Psoas muscle (tissue), 7 donors: ENCODE measurements at regions not wholly inside any gene's neighbourhood (a gene's known extent, or its start where the extent isn't known, plus 50 kb on each side); places are given as distances from the start of the nearest gene placed in this dataset.

Experiments
- ATAC-seq, 4 donors: fragments of 200-7000 bp; cut with Tn5 transposase; one replicate each; pipeline ENCODE4 v1.9.1; 2020; ENCODE audit warnings: moderate library complexity in 3 of 4, mild to moderate bottlenecking in 2 of 4
- DNase-seq, 2 donors: peaks; one replicate each; pipeline ENCODE4 v3.0.0-alpha.2; 2020
- H3K27ac ChIP-seq: fragments of 200-600 bp; one replicate; pipeline ENCODE4 v1.8.0; 2022
- H3K27me3 ChIP-seq, 3 donors: fragments of 200-600 bp in 1 of 3; one replicate each; pipeline versions ENCODE4 v1.6.1 to v1.8.0; 2013 to 2022; ENCODE audit warnings: low read length in 2 of 3, mild to moderate bottlenecking in 2 of 3, moderate library complexity in 1 of 3; ENCODE audit not compliant: insufficient read depth in 3 of 3
- H3K36me3 ChIP-seq, 2 donors: fragments of 200-600 bp in 1 of 2; one replicate each; pipeline versions ENCODE4 v1.6.1 to v1.8.0; 2013 to 2022; ENCODE audit warnings: low read depth in 1 of 2, mild to moderate bottlenecking in 1 of 2, moderate library complexity in 1 of 2; ENCODE audit not compliant: insufficient read depth in 1 of 2
- H3K4me1 ChIP-seq: fragments of 200-600 bp; one replicate; pipeline ENCODE4 v1.8.0; 2022
- H3K4me3 ChIP-seq: fragments of 200-600 bp; one replicate; pipeline ENCODE4 v1.8.0; 2022; ENCODE audit warnings: mild to moderate bottlenecking
- H3K9me3 ChIP-seq: fragments of 200-600 bp; one replicate; pipeline ENCODE4 v1.8.0; 2022
- CTCF ChIP-seq: fragments of 200-600 bp; IDR thresholded peaks from one replicate; pipeline ENCODE4 v1.8.0; 2022; ENCODE audit warnings: antibody characterized with exemption
- WGBS, 3 donors: extraction: QIAGEN DNeasy Blood & Tissue Kit; methylation state at CpG; one replicate each; pipeline versions ENCODE4 v1.1.6 to v1.1.7; 2013; 5-methylcytosine and 5-hydroxymethylcytosine counted together
- intact Hi-C, 2 donors: fragments of 100-400 bp; cut with DNase I; formaldehyde crosslinking; loops; one replicate each; pipeline versions ENCODE4 v1.11.0 to v1.14.2; 2022
- donor health status: healthy with polysubstance abuse.
- donor health status: DM: no; HTN: no; CAD: no; lungs with moderate emphysema.
- donor health status: Bipolar disorder and iron deficiency.
- donor health status: healthy.
- donor health status: DM: yes; HTN: yes; CAD: no.
- donor health status: DM: no; HTN: no; CAD: no.
- donor health status: DM: yes; HTN: yes; CAD: no.

- no peak for TF ChIP-seq CTCF
- intact Hi-C loops, result no loop called here
- H3K36me3 ChIP-seq, result no peaks in the 10 kb centered on the region
- 58 to 64% (median 59%) methylated on average over 1 of the region's 1 CpG for WGBS, 3 donors
- no peak overlapping the region for H3K27ac ChIP-seq
- H3K4me1 ChIP-seq, result no peaks in the 10 kb centered on the region
- H3K9me3 ChIP-seq, result no peaks in the 10 kb centered on the region
- ATAC-seq (no peak), DNase-seq (no peak)
- no peaks in the 10 kb centered on the region for H3K27me3 ChIP-seq
- no peak overlapping the region for H3K4me3 ChIP-seq
Measured at GRCh38 chr6:120290964-120291363, 941.4 kb upstream of the MAN1A1 start.

GRCh38 chr6:120282005-120282404 is 932.4 kb upstream of the MAN1A1 start:
- ATAC-seq (no peak), DNase-seq (no peak)
- Histone ChIP-seq H3K27ac (no peak overlapping the region), H3K4me1 (no peaks in the 10 kb centered on the region), H3K27me3 (no peaks in the 10 kb centered on the region), H3K36me3 (no peaks in the 10 kb centered on the region), H3K9me3 (no peaks in the 10 kb centered on the region), H3K4me3 (no peak overlapping the region)
- TF ChIP-seq CTCF, result no peak
- 86 to 95% (median 90%) methylated on average over 2 of the region's 2 CpGs for WGBS, 3 donors
- intact Hi-C loops, result no loop called here

GRCh38 chr6:120279466-120280167 is 930.1 kb upstream of the MAN1A1 start:
- TF ChIP-seq CTCF, result no peak
- no peak overlapping the region for H3K4me3 ChIP-seq
- no peak overlapping the region for H3K27ac ChIP-seq
- H3K36me3 ChIP-seq, result no peaks in the 10 kb centered on the region
- DNase-seq (no peak), ATAC-seq (no peak)
- H3K9me3 ChIP-seq, result no peaks in the 10 kb centered on the region
- no peaks in the 10 kb centered on the region for H3K27me3 ChIP-seq
- H3K4me1 ChIP-seq, result no peaks in the 10 kb centered on the region
- 27 to 35% (median 28%) methylated on average over 4 of the region's 4 CpGs for WGBS, 3 donors
- intact Hi-C loops, result no loop called here

- intact Hi-C loops, result no loop called here
- H3K9me3 ChIP-seq, result no peaks in the 10 kb centered on the region
- no peak overlapping the region for H3K27ac ChIP-seq
Measured at GRCh38 chr6:120278689-120279396, 929.3 kb upstream of the MAN1A1 start.

More at GRCh38 chr6:120278689-120279396, 929.3 kb upstream of the MAN1A1 start:
- Histone ChIP-seq H3K4me3 (no peak overlapping the region), H3K27me3 (no peaks in the 10 kb centered on the region), H3K4me1 (no peaks in the 10 kb centered on the region), H3K36me3 (no peaks in the 10 kb centered on the region)
- TF ChIP-seq CTCF, result no peak
- ATAC-seq, result no peak
- WGBS, 3 donors, result 36 to 47% (median 41%) methylated on average over 2 of the region's 2 CpGs
- DNase-seq, result no peak
